AG08395 (cell line): ENCODE measurements at regions not wholly inside any gene's neighbourhood (a gene's known extent, or its start where the extent isn't known, plus 50 kb on each side); places are given as distances from the start of the nearest gene placed in this dataset.
"Not testable (repeated sequence)": the region's sequence is repeated elsewhere in the genome, so short reads cannot be mapped to it uniquely, and the experiment has no call there.

Experiments
- DNase-seq: peaks from one replicate; pipeline ENCODE4 v3.0.0; 2012; ENCODE audit warnings: mixed read lengths, low spot score

DNA sequence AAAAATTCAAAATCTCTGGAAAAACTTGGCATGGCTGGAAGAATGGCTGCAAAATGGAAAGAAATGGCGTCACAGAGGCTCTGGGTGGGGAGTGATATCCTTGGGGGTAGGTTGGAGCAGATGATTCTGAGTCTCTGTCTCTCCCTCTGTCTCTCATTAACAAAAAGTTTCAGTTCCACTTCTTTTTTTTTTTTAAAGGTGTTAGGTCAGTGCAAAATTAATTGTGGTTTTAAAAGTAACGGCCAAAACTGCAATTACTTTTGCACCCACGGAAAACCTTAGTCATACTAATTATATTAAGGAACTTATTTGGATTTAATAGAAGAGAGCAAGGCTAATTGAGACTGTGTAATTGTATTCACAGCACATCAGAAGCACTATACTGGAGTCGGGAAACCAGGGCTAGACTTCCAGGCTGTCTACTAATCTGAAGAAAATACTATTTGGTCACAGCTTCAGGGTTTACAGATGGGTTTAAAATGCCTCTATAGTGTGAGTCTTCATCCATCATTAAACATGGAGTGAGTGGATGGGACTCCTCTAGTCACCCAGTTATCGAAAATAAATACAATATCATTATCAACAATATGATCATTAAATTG, 289.1 kb upstream of the PLD5 start:
- no peak for DNase-seq

DNA sequence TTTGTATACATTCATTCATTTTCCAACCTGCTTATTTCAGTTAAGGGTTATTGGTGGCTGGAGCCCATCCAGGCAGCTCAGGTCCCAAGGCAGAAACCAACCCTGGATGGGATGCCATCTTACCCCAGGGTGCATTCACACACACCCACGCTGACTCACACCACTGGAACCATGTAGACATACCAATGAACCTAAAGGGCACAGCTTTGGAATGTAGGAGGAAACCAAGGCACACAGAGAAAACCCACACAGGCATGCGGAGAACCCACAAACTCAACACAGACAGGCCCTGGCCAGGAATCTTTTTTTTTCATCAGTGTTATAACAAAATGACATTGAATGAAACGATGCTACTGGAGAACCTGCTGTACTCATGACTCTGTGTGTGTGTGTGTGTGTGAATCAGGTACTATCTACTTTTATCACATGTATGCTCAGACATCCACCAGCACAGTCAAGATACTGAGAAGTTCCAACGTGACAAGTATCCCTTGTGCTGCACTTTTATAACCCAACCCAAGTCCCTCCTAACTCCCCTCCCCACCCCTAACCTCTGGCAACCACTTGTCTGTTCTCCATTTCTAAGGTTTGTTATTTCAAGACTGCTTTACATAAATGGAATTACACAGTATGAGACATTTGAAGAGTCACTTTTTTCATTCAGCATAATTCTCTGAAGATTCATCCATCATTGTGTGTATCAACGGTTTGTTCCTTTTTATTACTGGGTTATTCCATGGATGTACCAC, 286.8 kb upstream of the PLD5 start:
- no peak for DNase-seq

DNA sequence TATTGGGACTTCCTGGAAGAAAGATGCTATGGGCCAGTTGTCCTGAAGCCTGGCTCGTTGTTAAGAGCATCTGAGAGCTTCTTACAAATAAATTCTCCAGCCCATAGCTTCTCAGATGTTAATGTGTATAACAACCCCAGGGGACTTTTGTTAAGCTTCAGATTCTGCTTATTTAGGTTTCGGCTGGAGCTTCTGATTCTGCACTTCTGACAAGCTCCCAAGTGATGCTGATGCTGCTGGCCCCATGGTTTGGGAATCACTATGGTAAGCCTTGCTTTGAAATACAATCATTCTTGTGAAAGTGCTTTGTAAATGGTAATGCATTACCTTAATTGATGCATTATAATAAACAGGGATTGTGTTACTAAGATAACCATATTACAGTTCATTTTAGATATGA, 281.8 kb upstream of the PLD5 start:
- DNase-seq: no peak

DNA sequence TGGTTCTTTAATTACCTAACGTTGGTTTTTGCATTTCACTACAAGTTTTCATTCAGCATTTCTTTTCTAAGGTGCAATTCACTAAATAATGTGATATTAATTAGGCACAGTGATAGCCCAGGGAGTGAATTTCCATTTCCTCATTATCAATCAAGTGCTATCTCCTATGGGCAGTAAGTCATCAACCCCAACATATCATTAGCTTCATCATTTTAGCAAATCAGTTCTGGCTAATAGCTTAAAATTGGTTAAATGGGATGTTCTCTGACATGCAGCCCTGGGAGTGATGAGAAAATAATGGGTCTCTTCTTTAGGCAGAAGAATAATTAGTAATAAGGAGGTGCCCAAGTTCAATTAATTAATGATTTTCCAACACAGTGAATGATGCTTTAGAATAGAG, 280.9 kb upstream of the PLD5 start:
- not testable (repeated sequence) for DNase-seq

DNA sequence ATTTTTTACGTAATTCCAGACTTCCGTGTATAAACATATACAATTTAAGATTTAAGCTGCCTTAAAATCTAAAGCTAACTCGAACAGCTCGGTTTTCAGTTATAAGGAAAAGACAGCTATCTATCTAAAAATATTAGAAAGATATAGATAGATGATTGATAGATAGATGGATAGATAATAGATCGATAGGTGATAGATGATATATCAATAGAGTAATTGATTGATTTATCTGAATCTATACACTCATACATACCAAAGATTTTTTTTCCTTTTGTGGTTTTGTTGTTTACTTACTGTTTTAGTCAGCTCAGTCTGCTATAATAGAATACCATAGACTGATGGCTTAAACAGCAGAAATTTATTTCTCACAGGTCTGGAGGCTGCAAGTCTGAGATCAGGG, 278.5 kb upstream of the PLD5 start:
- no peak for DNase-seq

DNA sequence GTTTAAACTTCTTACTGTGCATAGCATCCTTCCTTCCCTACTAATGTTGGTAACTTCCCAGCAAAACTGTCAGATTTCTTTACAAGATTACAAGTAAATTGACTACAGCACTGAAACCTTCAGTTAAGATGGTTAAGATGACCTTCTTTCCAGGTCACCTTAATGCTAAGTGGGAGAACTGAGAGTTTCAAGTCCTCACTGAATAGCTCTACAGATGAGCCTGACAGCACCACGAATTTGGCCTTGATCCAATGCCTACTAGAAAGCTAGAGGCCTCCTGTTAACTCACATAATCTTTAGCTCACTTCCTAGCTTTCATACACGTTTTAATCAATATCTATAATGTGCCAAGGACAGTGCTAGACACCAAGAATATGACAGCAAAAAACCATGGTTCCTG, 276.0 kb upstream of the PLD5 start:
- DNase-seq: no peak

DNA sequence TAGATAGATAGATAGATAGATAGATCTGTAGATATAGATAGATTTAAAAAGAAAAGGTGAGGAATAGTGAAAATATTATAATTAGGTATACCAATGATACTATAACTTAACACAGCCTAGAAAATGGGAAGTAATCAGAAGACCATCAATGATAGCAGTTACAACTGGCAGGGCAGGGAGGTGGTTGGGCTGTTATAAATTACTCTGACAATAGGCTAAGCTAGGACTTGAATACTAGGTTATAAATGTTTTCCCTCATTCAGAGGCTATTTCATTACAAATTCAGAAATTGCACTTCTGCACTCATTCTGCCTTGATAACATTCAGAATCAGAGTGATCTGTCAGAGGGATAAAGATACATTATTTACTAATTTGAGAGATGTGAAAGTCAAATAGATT, 273.4 kb upstream of the PLD5 start:
- DNase-seq: no peak

DNA sequence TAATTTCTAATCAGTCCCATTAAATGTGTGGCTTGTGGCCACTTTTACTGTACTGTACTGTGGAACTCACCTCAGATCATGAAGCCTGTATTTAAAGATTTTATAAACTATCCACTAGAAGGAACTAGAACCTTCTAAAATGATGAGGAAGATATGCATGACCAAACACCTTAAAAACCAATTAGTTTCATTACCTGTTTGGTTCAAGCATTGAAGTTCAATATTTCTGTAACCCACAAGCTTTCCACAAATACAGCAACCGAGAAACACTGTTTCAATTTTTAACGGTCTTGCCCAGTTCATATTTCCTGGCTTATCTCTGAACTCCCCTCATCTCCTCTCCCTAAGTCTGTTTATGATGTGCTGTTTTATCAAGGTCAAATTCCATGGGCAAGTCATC, 264.3 kb upstream of the PLD5 start:
- no peak for DNase-seq

DNA sequence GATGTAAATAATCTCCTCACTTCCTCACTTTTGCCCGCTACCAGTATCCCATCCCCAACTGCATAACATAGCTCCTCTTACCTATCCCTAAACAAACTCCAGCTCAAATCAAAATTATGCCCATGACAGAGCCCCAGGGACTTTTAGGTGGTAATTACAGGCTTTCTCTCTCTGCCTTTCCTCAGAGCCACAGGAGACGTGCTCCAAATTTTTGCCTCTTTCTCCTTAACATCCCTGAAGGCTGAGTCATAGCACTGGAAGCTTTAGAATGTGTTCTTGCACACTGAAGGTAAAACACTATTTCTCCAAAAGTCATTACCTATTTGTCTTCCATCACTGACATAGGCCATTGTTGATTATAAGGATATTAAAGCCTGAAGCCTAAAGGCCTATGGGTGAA, 263.5 kb upstream of the PLD5 start:
- DNase-seq: no peak

DNA sequence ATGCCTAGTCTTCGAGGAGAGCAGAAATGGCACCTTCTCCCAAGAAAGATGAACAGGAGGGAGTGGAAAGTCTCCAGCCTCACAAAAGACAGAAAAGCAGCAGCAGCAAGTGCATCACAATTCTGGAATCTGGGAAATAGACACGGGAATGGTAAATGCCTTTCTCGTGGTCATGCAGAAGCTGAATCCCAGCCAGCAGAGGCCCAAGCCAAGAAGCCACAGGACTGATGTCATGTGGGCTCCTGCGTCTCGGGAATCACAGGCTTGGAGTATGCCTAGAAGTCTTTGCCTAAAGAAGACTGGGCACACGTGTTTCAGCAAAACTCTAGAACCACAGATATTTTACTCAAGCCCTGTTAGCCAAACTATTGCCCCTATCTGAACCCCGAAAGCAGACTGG, 260.3 kb upstream of the PLD5 start:
- peak; percentile 55 for DNase-seq

DNA sequence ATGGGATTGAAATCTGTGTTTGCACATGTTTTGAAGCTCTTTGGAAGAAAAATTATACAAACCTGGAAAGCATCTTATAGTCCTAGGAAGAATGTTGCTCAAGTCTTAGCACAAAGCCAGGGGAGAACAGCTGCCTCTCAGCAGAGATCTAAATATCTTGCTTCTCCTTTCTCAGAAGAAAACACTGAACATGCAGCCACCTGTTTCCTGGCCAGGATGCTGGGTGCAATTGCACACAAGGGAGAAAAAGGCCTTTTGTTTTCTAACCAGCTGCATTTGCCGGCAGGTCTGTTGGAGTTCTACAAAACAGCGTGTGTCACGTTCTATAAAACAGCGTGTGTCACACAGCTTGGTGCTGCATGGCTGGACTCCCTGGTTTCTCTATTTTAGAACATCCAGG, 259.6 kb upstream of the PLD5 start:
- DNase-seq: no peak

DNA sequence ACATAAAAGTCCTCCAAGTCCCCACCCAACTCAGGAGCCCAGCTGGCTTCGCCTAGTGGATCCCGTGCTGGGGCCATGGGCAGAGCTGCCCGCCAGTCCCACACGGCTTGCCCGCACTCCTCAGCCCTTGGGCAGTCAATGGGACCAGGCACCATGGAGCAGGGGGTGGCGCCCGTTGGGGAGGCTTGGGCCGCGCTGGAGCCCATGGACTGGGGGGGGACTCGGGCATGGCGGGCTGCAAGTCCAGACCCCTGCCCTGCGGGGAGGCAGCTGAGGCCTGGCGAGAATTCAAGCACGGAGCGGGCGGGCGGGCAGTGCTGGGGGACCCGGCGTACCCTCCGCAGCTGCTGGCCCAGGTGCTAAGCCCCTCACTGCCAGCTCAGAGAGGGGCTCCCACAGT, 249.8 kb upstream of the PLD5 start:
- DNase-seq: no peak

DNA sequence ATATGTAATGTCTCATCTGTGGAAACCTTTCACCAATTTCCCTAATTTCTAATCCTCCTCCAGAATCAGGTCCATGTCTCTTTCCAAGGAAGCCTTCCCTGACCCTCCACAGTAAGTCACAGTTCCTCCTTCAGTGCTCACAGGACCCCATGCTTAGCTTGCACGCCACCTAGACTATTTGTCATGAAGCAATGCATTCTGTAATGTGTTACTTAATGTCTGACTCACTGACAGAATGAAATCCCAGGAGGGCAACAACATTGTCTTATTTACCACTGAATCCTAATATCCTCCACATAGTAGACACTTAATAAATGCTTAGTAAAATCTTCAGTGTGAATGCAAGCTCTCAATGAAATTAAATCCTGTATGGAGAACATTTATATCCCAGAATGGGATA, 245.9 kb upstream of the PLD5 start:
- no peak for DNase-seq

DNA sequence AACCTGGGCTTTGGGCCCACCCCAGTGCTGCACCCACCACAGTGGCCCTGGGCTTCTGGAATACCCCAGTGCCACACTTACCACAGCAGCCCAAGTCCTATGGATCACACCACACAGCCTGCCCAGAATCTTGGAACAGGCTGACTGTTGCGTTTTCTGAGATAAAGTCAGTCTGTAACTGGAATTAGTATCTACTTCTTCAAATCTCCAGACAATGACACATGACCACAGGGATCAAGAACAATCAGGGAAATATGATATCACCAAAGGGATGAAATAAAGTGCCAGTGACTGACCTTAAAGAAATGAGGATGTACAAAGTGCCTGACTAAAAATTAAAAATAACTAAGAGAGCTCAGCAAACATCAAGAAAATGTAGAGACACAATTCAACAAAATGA, 239.7 kb upstream of the PLD5 start:
- no peak for DNase-seq

DNA sequence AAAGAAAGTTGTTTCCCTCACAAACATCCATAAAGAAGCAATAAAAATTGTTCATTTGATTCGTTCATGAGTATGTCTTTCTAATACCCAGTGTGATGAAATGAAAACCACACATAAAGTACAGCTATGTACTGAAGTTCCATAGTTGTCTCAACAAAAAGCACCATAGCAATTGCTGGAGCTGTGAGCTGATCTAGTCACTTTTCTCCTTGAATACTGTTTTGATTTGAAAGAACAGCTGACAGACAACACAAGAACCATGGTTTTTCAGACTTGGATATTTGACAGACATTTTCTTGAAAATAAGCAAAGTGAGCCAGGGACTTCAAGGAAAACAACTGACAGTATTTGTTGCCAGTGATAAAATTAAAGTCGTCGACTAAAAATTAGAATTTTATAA, 237.1 kb upstream of the PLD5 start:
- DNase-seq: no peak

DNA sequence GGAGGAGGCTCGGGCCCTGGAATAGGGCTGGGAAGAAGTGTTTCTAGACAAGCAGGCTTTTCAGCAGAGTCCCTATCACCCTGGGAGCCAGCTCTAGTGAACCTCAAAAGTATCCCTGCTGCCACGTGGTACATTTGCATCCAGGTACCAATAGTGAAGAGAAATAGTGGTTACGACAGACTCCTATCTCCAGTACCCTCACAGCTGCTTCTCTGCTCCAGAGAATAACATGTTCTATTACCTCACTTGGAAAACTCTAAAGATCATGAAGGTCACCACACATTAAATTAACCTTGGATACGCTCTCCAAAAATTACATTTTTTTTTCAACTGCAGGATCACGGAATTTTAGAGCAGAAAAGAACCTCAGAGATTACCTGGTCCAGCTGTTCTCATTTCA, 230.4 kb upstream of the PLD5 start:
- no peak for DNase-seq

DNA sequence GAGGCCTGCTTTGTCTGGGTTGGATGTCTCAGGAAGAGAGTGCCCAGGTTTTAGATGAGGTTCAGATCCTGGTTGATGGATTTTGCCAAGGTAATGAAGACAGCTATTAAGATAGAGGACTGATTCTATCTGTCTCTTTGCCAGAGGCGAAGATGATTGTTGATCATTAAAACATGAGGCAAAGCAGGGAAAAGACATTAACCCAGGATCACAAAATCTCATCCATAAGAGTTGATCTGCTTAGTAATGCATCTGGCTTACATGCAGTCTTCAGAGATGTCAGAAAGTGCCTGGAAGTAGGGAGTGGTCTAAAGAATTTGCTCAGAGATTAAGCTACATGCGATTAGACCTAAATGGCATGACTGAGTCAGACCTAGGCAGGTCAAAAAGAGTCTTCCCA, 229.6 kb upstream of the PLD5 start:
- no peak for DNase-seq

DNA sequence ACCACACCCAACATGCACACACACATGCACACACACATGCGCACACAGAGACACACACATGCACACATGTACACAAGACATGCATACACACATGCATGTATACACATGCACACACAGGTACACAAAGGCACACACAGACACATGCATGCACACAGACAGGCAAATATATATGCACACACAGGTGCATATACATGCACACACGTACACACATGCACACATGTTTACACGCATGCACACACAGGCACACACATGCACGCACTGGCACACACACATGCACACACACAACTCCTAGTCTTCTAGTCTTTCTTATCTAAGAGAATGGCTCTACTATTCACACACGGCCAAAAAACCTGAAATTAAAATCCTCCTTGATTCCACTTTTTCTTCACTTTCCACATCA, 222.7 kb upstream of the PLD5 start:
- DNase-seq: no peak

DNA sequence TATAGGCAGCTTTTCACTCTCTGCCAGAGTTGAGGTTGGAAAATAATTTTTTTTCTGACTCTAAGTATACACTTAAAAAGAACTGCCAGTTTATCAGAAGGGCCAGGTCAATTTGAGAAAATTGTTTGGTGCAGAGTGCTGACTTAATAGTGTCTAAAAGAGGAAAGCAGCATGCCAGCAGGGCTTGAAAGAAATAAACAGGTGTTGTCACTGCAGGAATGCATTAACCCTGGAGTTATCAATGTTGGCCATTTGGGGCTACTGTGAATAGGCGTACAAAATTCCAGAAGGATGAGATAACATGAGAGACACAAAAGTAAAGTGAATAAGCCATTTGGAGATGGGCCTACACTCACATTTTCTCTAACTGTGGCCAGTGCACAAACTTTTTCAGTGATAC, 220.6 kb upstream of the PLD5 start:
- no peak for DNase-seq

DNA sequence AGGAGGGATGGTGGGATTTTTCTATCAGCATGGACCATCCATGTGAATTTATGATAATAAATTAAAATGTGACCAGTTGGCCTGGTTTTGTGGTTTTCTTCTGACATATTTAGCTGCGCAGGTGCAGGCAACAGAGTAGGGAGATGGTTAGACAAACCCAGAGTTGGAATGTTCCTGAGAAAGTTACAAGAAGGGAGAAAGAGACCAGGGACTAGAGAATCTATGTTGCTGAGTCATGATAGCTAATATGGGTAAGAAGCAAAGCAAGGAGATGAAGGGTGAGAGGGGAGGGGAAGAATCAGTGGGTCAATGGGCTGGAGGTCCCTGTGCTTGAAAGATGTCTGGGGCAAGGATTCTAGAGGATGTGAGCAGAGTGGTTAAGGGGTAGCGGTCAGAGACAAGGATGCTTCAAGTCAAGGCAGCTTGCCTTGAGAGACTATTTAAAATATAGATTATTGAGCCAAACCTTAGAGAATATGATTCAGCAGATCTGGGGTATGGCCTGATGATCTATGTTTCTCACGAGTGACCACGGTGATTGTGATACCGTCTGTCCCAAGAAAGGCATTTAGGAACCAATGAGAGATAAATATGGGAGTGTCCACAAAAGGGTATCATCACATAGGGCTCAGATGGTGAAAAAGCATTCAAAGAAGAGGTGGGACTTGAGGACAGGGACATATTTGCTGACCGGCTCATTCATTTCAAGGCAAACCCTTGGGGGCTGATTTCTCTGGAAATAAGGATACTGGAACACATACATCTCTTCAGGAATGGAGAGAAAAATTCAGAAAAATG, 219.7 kb upstream of the PLD5 start:
- DNase-seq: no peak

DNA sequence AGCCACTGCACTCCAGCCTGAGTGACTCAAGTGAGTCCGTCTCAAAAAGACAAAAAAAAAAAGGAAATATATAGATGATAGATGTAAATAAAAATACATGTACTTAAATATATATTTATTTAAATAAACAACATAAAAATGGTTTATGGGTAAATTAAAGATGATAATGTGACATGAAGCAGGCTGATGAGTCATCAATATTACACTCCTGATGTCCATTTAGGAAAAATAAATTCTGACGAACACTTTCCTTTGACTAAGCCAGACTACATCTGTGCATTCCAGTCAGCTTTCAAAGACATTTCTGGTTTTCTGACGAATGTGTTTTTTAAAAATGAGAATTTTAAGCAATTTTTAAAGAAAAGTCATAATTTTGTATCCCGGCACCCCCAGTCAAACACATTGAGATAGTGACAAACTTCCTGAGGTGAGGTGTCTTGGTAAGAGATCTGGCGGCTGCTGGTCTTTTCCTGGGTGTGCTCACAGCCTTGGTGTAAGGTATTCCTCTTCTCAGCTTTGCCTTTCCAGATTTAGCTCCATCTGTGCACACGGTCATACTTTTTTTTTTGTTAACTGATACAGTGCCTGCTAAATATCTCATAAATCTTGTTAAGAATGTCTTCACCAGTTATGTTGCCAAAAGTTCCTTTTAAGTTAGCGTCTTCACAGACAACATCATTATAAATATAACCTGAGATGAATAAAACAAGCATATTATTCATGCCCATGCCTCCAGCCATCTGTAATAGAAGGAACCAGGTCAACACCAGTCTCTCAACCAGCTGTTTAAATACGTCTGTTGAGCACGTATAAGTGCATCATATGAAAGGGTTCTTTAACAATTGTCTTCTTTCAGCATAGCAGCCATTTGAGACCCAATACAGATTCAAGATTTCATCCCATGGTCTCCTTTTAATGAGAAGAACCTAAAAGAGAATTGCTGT, 214.5 kb upstream of the PLD5 start:
- DNase-seq: no peak

DNA sequence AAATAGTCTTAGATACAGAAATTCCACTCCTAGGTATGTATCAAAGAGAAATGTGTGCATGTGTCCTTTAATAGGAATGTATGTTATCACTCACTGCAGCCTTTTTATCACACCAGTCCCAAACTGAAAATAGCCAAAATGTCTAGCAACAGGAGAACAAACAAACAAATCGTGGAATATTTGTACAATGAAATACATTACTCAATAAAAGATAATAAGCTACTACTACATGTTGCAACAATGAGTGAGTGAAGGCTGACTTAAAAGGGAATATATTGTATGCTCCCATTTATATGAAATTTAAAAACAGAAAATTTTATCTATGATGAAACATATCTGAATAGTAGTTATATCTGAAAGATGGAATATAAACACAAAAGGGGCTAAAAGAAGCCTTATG, 212.1 kb upstream of the PLD5 start:
- DNase-seq: no peak
